MCF 10A (cell line): ENCODE measurements at regions not wholly inside any gene's neighbourhood (a gene's known extent, or its start where the extent isn't known, plus 50 kb on each side); places are given as distances from the start of the nearest gene placed in this dataset.
"Not testable (repeated sequence)": the region's sequence is repeated elsewhere in the genome, so short reads cannot be mapped to it uniquely, and the experiment has no call there.

ENCODE experiments used
- BruUV-seq: library from RNA; stranded (reverse); fragments of 400-500 nt; replicated peaks from 2 replicates; lab custom pipeline; 2021; lab: Mats Ljungman, UMichigan
- CTCF ChIA-PET: fragments of 300-600 bp; sonication (Branson Sonifier 250); formaldehyde crosslinking; extraction: SDS; loops from one replicate; lab custom pipeline; 2021; ENCODE audit warnings: antibody characterized with exemption, inconsistent platforms; lab: Yijun Ruan, JAX
- POLR2A ChIA-PET: fragments of 300-600, 350-650 bp; sonication (Branson Sonifier 250); formaldehyde crosslinking; extraction: SDS; loops from one replicate; lab custom pipeline; 2020; ENCODE audit warnings: antibody characterized with exemption, inconsistent platforms; lab: Yijun Ruan, JAX
- DNase-seq: peaks from one replicate; pipeline ENCODE4 v3.0.0-alpha.2; 2018; ENCODE audit not compliant: unreplicated experiment
- H3K27ac Mint-ChIP-seq: one replicate; pipeline ENCODE4 v1.8.0; 2022; ENCODE audit warnings: mild to moderate bottlenecking, low read depth, mixed read lengths; ENCODE audit not compliant: unreplicated experiment
- H3K27me3 Mint-ChIP-seq: one replicate; pipeline ENCODE4 v1.8.0; 2022; ENCODE audit warnings: mixed read lengths; ENCODE audit not compliant: insufficient read depth, unreplicated experiment
- H3K36me3 Mint-ChIP-seq: one replicate; pipeline ENCODE4 v1.8.0; 2022; ENCODE audit warnings: mild to moderate bottlenecking, moderate library complexity, mixed read lengths; ENCODE audit not compliant: insufficient read depth, unreplicated experiment
- H3K4me1 Mint-ChIP-seq: one replicate; pipeline ENCODE4 v1.8.0; 2022; ENCODE audit warnings: mixed read lengths; ENCODE audit not compliant: insufficient read depth, unreplicated experiment
- H3K4me3 Mint-ChIP-seq: one replicate; pipeline ENCODE4 v1.8.0; 2022; ENCODE audit warnings: mild to moderate bottlenecking, moderate library complexity, mixed read lengths; ENCODE audit not compliant: unreplicated experiment
- H3K9me3 Mint-ChIP-seq: one replicate; pipeline ENCODE4 v1.8.0; 2022; ENCODE audit warnings: mixed read lengths; ENCODE audit not compliant: unreplicated experiment
- intact Hi-C: fragments of 100-400 bp; cut with micrococcal nuclease; formaldehyde crosslinking; loops from 2 replicates; pipeline ENCODE4 v1.14.1; 2022
- TF ChIP-seq, protein P1 (sequence below): fragments of 200-600 bp; IDR thresholded peaks from one replicate; pipeline ENCODE4 v1.8.0; 2022; ENCODE audit warnings: antibody characterized with exemption, mild to moderate bottlenecking; ENCODE audit not compliant: unreplicated experiment

DNA sequence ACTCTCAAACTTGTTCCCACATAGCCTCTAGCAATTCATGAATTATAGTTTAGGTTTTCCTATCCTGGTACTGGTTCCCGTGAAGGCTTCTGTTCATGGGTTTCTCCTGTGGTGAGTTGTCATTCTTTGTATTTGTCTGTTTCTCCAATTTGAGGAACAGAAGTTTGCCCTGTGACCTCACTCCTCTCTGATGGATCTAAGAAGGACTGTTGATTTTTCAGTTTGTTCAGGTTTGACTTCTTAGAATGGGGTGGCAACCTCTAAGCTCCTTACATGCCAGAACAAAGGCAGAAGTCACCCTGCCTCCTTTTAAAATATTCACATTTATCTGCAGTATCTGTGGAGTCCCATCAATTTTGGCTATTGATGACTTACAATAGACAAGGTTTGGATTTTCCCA is 354.0 kb downstream of the SPRY2 start:
- TF ChIP-seq, protein P1, sequence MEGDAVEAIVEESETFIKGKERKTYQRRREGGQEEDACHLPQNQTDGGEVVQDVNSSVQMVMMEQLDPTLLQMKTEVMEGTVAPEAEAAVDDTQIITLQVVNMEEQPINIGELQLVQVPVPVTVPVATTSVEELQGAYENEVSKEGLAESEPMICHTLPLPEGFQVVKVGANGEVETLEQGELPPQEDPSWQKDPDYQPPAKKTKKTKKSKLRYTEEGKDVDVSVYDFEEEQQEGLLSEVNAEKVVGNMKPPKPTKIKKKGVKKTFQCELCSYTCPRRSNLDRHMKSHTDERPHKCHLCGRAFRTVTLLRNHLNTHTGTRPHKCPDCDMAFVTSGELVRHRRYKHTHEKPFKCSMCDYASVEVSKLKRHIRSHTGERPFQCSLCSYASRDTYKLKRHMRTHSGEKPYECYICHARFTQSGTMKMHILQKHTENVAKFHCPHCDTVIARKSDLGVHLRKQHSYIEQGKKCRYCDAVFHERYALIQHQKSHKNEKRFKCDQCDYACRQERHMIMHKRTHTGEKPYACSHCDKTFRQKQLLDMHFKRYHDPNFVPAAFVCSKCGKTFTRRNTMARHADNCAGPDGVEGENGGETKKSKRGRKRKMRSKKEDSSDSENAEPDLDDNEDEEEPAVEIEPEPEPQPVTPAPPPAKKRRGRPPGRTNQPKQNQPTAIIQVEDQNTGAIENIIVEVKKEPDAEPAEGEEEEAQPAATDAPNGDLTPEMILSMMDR = no peak
- H3K36me3 Mint-ChIP-seq = no peaks in the 10 kb centered on the region
- ChIA-PET POLR2A (interaction anchor here (1.1 kb wide), 1 partner anchor 44 kb away, joined by 4 read pairs; no protein-coding TSS in a partner anchor), CTCF (interaction anchor here (0.6 to 0.8 kb wide), 2 partner anchors 11 to 447 kb away, joined by 3 read pairs; no protein-coding TSS in a partner anchor)
- no peak for DNase-seq
- H3K9me3 Mint-ChIP-seq = no peaks in the 10 kb centered on the region
- intact Hi-C loops = loop anchor here (5.0 kb wide), 1 partner anchor 50 kb away; no protein-coding TSS in a partner anchor
- peaks cover 43% of the 10 kb centered on the region for H3K4me1 Mint-ChIP-seq
- H3K27me3 Mint-ChIP-seq = no peaks in the 10 kb centered on the region
- BruUV-seq = TSS peak; percentile 62
- peak overlapping the region; percentile 20 for H3K27ac Mint-ChIP-seq
- no peak overlapping the region for H3K4me3 Mint-ChIP-seq

DNA sequence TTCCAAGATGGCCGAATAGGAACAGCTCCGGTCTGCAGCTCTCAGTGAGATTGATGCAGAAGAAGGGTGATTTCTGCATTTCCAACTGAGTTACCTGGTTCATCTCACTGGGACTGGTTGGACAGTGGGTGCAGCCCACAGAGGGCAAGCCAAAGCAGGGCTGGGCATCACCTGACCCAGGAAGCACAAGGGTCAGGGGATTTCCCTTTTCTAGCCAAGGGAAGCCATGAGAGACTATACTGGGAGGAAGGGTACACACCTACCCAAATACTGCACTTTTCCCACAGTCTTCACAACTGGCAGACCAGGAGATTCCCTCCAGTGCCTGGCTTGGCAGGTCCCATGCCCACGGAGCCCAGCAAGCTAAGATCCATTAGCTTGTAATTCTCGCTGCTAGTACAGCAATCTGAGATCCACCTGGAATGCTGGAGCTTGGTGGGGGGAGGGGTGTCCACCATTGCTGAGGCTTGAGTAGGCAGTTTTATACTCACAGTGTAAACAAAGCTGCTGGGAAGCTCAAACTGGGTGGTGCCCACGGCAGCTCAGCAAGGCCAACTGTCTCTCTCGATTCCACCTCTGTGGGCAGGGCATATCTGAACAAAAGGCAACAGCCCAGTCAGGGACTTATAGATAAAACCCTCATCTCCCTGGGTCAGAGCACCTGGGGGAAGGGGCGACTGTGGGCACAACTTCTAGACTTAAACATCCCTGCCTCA is 365.8 kb downstream of the SPRY2 start:
- H3K4me3 Mint-ChIP-seq, H3K4me1 Mint-ChIP-seq, BruUV-seq, CTCF ChIA-PET, POLR2A ChIA-PET, H3K27ac Mint-ChIP-seq, H3K27me3 Mint-ChIP-seq, DNase-seq, H3K36me3 Mint-ChIP-seq, intact Hi-C loops: not testable (repeated sequence)
- peaks cover 13% of the 10 kb centered on the region for H3K9me3 Mint-ChIP-seq

DNA sequence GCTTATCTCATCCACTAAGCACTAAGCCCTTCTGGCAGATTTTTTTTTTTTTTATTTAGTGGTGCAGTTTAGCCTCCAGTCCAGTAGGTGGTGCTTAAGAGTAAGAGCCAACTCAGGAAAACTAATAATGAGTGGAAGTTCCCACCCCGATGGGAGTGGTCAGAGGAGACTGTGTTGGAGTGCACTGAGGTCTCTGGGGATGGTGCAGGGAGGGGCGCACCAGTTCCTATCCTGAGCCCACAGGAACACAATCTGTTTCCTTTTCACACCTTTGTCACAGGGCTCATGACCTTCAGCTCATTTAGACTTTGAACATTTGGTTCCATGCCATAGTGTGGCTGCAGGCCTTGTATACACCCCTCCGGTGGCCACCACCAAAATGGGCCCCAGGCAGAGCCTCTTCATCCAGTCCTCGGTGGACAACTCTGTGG is 367.4 kb downstream of the SPRY2 start:
- ChIA-PET CTCF (interaction anchor here (0.6 to 1.5 kb wide), 14 partner anchors 8 to 1825 kb away, joined by 3 to 5 read pairs (median 4); no protein-coding TSS in a partner anchor), POLR2A (interaction anchor here (0.8 to 1.2 kb wide), 2 partner anchors 14 to 114 kb away, joined by 3 read pairs; no protein-coding TSS in a partner anchor)
- TF ChIP-seq, protein P1 = peak; percentile 46
- no peaks in the 10 kb centered on the region for H3K36me3 Mint-ChIP-seq
- intact Hi-C loops = no loop called here
- H3K4me3 Mint-ChIP-seq = no peak overlapping the region
- no peak overlapping the region for H3K27ac Mint-ChIP-seq
- BruUV-seq = no TSS peak
- no peaks in the 10 kb centered on the region for H3K4me1 Mint-ChIP-seq
- no peaks in the 10 kb centered on the region for H3K27me3 Mint-ChIP-seq
- DNase-seq = no peak
- H3K9me3 Mint-ChIP-seq = peaks cover 7% of the 10 kb centered on the region

DNA sequence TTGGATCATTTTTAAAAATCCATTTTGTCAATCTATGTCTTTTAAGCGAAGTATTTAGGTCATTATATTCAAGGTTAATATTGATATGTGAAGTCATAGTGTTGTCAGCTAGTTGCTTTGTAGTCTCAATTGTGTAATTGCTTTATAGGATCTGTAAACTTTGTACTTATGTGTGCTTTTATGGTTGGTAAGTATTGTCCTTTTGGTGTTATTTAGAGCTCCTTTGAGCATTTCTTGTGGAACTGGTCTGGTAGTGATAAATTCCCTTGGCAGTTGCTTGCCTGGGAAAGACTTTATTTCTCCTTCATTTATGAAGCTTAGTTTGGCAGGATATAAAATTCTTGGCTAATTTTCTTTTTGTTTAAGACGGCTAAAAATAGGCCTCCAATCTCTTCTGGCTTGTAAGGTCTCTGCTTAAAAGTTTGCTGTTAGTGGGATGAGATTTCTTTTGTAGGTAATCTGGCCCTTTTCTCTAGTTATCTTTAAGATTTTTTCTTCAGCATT is 368.8 kb downstream of the SPRY2 start:
- H3K9me3 Mint-ChIP-seq = peaks cover 7% of the 10 kb centered on the region
- no peak overlapping the region for H3K27ac Mint-ChIP-seq
- H3K27me3 Mint-ChIP-seq = no peaks in the 10 kb centered on the region
- H3K36me3 Mint-ChIP-seq = no peaks in the 10 kb centered on the region
- intact Hi-C loops = no loop called here
- TF ChIP-seq, protein P1 = no peak
- H3K4me3 Mint-ChIP-seq = no peak overlapping the region
- CTCF ChIA-PET = interaction anchor here (0.6 to 1.3 kb wide), 2 partner anchors 14 to 30 kb away, joined by 3 to 4 read pairs; no protein-coding TSS in a partner anchor
- BruUV-seq = no TSS peak
- H3K4me1 Mint-ChIP-seq = no peaks in the 10 kb centered on the region
- no peak for DNase-seq
- POLR2A ChIA-PET = interaction anchor here (1.2 kb wide), 1 partner anchor 115 kb away, joined by 3 read pairs; no protein-coding TSS in a partner anchor
